SK-N-MC (cell line): ENCODE measurements at regions not wholly inside any gene's neighbourhood (a gene's known extent, or its start where the extent isn't known, plus 50 kb on each side); places are given as distances from the start of the nearest gene placed in this dataset.
"Not testable (repeated sequence)": the region's sequence is repeated elsewhere in the genome, so short reads cannot be mapped to it uniquely, and the experiment has no call there.

Experiments used
- DNase-seq: peaks from one replicate; pipeline ENCODE4 v3.0.0-alpha.2; 2011; ENCODE audit warnings: low read depth, low spot score
- H3K27ac ChIP-seq: fragments of 200-600 bp; sonication (generic); 2 replicates; pipeline ENCODE4 v1.5.1; 2016; ENCODE audit warnings: mixed run types
- H3K36me3 ChIP-seq: fragments of 200-600 bp; sonication (generic); 2 replicates; pipeline ENCODE4 v1.6.1; 2017; ENCODE audit warnings: antibody characterized with exemption, low read length, mixed read lengths; ENCODE audit not compliant: insufficient read depth
- H3K4me3 ChIP-seq: fragments of 200-600 bp; sonication (generic); 2 replicates; pipeline ENCODE4 v1.5.1; 2016
- H3K9ac ChIP-seq: fragments of 200-600 bp; sonication (generic); 2 replicates; pipeline ENCODE4 v1.8.0; 2017; ENCODE audit warnings: mixed run types, mixed read lengths; ENCODE audit not compliant: insufficient read length
- H3K9me3 ChIP-seq: fragments of 200-600 bp; sonication (generic); 2 replicates; pipeline ENCODE4 v1.6.1; 2017; ENCODE audit warnings: low read depth, mild to moderate bottlenecking, antibody characterized with exemption, low read length, moderate library complexity, mixed read lengths
- EZH2 ChIP-seq: fragments of 200-600 bp; sonication (generic); IDR thresholded peaks from one replicate; pipeline ENCODE4 v1.6.1; 2017; ENCODE audit warnings: antibody characterized with exemption
- FOXP2 ChIP-seq: optimal IDR thresholded peaks from 2 replicates; pipeline ENCODE3; 2011; ENCODE audit warnings: mild to moderate bottlenecking, moderate library complexity; ENCODE audit not compliant: insufficient read depth; ENCODE audit errors: extremely low read length, control extremely low read depth
- POLR2AphosphoS5 ChIP-seq: IDR thresholded peaks from 2 replicates; pipeline ENCODE4 v1.6.1; 2012; ENCODE audit warnings: mild to moderate bottlenecking, low read depth, low read length, borderline replicate concordance

DNA sequence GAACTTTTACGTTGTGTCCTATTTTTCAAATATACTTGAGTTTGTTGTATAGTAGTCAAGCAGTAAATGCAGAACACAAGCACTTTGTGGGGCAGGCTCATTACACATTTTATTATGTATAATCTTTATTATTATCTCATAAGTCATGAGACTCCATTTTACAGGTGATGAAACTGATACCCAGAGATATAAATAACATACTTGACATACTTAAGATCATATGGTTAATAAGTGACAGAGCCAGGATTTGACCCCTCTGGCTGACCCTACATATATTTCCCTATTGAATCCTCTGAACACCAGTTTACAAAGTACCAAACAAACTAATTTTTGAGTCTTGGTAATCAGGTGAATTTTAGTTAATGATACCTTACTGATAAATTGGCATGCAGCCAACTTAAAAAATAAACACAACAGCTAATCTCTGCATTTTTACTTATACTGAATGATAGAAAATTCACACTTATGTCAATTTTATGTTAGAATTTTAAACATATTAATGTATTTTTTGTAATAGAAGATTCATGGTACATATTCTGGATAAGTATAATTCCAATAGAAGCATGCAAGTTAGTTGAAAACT, 305.0 kb upstream of the MEF2C start:
- DNase-seq: no peak
- H3K9ac ChIP-seq: no peak overlapping the region
- H3K36me3 ChIP-seq: no peaks in the 10 kb centered on the region
- no peak overlapping the region for H3K4me3 ChIP-seq
- H3K27ac ChIP-seq: no peak overlapping the region
- TF ChIP-seq FOXP2: no peak
- no peak for TF ChIP-seq EZH2
- TF ChIP-seq POLR2AphosphoS5: no peak
- no peaks in the 10 kb centered on the region for H3K9me3 ChIP-seq

DNA sequence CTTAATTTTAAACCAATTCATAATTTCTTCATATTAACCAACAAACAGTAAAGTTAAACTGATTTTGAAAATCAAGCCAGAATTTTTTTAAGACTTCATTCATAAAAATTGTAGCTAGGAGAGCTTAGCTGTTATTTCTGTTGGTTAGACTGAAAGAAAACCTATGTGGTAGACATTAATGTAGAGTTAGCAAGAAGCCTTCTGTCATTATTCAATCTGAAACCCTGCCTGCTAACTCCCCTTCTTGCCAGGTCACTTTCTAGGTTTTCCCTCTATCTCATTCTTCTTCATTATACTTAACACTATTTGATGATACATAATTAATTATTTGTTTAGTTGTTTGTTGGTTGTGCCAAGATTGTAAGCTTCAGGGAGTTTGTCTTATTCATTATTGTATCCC, 304.3 kb upstream of the MEF2C start:
- no peak for TF ChIP-seq POLR2AphosphoS5
- Histone ChIP-seq H3K36me3 (no peaks in the 10 kb centered on the region), H3K9me3 (no peaks in the 10 kb centered on the region), H3K4me3 (no peak overlapping the region), H3K27ac (no peak overlapping the region), H3K9ac (no peak overlapping the region)
- DNase-seq: no peak

DNA sequence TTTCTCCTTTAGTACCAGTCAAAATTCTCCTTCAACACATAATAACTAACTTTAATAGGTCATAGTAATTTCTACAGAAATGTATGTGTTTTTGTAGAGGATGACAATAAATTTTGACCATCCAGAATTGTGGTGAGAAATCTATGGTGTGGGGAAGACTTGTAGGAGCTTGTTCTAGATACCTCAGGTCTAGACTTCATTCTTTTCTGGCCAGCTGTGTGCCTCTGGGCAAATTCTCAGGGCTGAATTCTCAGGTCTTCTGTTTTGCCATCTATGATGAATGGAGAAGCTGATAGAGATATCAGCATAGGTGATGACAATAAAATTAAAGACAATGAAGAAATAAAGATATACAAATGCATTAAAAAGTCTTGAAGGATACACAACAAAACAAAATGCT, 298.6 kb upstream of the MEF2C start:
- Histone ChIP-seq H3K9me3 (no peaks in the 10 kb centered on the region), H3K27ac (no peak overlapping the region), H3K9ac (no peak overlapping the region), H3K36me3 (no peaks in the 10 kb centered on the region), H3K4me3 (no peak overlapping the region)
- DNase-seq: no peak
- no peak for TF ChIP-seq POLR2AphosphoS5
- no peak for TF ChIP-seq EZH2
- TF ChIP-seq FOXP2: no peak

DNA sequence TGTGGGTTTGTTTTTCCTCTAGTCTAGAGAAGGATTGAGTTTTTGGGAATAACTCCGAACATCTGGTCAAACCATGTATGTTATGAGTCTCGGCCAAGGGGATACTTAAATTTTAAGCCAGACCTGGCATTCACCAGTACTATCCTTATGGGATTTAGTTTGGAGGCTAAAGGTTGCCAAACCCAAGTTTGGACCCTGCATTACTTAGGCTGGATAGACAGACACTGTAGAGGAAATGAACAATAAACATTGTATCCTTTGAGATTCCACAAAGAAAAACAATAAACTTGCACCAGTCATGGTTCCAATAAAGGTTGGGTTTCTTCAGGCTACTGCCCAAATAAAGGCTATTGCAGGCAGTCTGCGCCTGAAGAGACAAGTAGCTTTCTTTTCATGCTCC, 296.7 kb upstream of the MEF2C start:
- TF ChIP-seq FOXP2 (no peak), POLR2AphosphoS5 (no peak), EZH2 (no peak)
- no peak overlapping the region for H3K27ac ChIP-seq
- no peaks in the 10 kb centered on the region for H3K9me3 ChIP-seq
- DNase-seq: no peak
- no peak overlapping the region for H3K9ac ChIP-seq
- H3K36me3 ChIP-seq: no peaks in the 10 kb centered on the region
- H3K4me3 ChIP-seq: no peak overlapping the region

DNA sequence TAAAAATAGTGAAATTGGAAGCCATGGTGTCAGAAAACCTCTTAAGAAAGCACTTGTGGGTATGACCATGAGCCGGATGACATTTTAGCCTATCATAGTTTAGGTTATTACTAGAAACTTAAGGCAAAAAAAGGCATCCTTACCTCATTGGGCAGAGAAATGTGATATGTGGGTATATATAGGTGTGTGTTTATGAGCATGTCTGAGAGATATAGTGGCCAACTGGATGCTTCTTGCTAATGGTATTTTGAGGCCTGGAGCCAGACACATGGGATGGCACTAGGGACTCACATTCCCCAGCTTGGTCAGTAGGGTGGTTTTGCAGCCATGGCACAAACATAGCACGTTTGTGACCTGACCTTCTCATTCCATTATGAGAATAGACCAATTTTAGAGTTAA, 295.6 kb upstream of the MEF2C start:
- no peak overlapping the region for H3K9ac ChIP-seq
- no peak overlapping the region for H3K27ac ChIP-seq
- DNase-seq: no peak
- TF ChIP-seq EZH2 (no peak), POLR2AphosphoS5 (no peak), FOXP2 (no peak)
- no peaks in the 10 kb centered on the region for H3K36me3 ChIP-seq
- H3K9me3 ChIP-seq: no peaks in the 10 kb centered on the region
- H3K4me3 ChIP-seq: no peak overlapping the region

DNA sequence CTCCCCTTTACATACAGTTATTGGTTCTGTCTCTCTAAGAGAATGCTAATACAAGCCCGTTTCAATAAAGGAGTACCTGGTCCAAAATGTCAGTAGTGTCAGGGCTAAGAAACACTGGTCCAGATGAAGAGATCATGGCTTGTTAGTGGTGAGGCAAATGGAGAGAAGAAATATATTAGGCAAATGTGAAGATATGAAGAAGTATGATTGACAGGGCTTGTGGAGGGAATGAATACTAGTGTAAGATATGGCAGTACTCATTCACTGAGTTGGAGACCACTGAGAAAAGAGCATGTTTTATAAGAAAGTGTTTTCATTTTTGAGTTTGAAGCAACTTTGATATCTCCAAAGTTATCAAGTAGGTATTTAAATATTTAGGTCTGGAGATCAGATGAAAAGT, 290.5 kb upstream of the MEF2C start:
- H3K9ac ChIP-seq: no peak overlapping the region
- TF ChIP-seq EZH2 (no peak), POLR2AphosphoS5 (no peak), FOXP2 (no peak)
- no peak for DNase-seq
- H3K9me3 ChIP-seq: no peaks in the 10 kb centered on the region
- H3K27ac ChIP-seq: no peak overlapping the region
- H3K36me3 ChIP-seq: no peaks in the 10 kb centered on the region
- H3K4me3 ChIP-seq: no peak overlapping the region

DNA sequence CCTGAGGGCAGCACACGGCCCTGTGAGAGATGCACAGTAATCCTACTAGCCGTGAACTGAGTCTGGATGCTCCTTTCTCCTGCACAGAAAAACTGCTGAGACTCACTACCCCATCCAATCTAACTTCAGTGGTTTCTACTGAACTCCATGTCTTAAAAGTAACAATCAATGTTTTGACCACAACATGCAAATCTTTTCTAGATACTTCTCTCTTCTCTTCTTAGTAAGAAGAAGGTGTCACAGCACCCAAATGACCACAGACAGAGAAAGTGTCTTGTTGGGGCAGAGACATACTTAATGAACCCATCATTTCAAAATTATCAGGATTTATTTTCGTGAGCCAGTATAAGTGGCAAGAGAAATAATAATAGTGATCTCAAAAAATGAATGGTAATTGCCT, 285.8 kb upstream of the MEF2C start:
- Histone ChIP-seq H3K9me3 (no peaks in the 10 kb centered on the region), H3K4me3 (no peak overlapping the region), H3K27ac (no peak overlapping the region), H3K9ac (no peak overlapping the region), H3K36me3 (no peaks in the 10 kb centered on the region)
- TF ChIP-seq POLR2AphosphoS5 (no peak), FOXP2 (no peak), EZH2 (no peak)
- DNase-seq: no peak

DNA sequence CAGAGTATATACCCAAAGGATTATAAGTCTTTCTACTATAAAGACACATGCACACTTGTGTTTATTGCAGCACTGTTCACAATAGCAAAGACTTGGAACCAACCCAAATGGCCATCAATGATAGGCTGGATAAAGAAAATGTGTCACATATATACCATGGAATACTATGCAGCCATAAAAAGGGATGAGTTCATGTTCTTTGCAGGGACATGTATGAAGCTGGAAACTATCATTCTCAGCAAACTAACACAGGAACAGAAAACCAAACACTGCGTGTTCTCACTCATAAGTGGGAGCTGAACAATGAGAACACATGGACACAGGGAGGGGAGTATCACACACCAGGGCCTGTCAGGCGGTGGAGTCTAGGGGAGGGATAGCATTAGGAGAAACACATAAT, 281.7 kb upstream of the MEF2C start:
- not testable (repeated sequence) for H3K9ac ChIP-seq, H3K36me3 ChIP-seq, H3K27ac ChIP-seq, H3K9me3 ChIP-seq, DNase-seq, H3K4me3 ChIP-seq

DNA sequence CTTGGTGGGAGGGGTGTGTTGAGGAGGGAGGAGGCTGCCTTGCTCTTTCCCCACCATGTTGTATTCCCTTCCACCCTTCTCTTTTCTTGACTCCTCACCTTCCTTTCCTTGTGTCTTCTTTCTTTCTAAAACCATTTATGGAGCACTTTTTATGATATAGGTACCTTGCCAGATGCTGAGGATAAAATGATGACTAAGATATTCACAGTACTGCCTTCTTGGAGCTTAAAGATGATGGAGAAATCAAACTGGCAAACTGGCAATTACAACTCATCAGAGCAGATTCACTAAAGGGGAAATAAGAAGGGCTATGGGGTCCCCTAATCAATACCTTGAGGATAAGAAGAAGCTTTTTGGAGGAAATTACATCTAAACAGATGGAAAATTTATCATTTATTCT, 273.2 kb upstream of the MEF2C start:
- no peaks in the 10 kb centered on the region for H3K9me3 ChIP-seq
- H3K27ac ChIP-seq: no peak overlapping the region
- no peaks in the 10 kb centered on the region for H3K36me3 ChIP-seq
- no peak overlapping the region for H3K9ac ChIP-seq
- no peak overlapping the region for H3K4me3 ChIP-seq
- DNase-seq: no peak
- no peak for TF ChIP-seq EZH2
- no peak for TF ChIP-seq POLR2AphosphoS5
- TF ChIP-seq FOXP2: no peak
